ENCODE measurements at regions not wholly inside any gene's neighbourhood (a gene's known extent, or its start where the extent isn't known, plus 50 kb on each side); places are given as distances from the start of the nearest gene placed in this dataset.

GRCh38 chr6:169014211-169015197 is 239.1 kb downstream of the THBS2 start:
- peaks cover 0 to 11% (median 4%) of the 10 kb centered on the region in 3 donors for H3K9me3 ChIP-seq (ENCODE audit: control extremely low read depth in 1 of 3, control insufficient read depth in 2 of 3, insufficient read depth in 1 of 3, low read length in 2 of 3)
- intact Hi-C loops (cut with micrococcal nuclease), result no loop called here
- no peaks in the 10 kb centered on the region for H3K79me2 ChIP-seq (ENCODE audit: control insufficient read depth, insufficient read depth, low read length)
- no peak for TF ChIP-seq EZH2 (IDR thresholded peaks at IDR 0.05; ENCODE audit: borderline replicate concordance, insufficient read depth, low read depth, low read length, poor library complexity, severe bottlenecking)
- no peak for TF ChIP-seq CTCF (IDR thresholded peaks at IDR 0.05)
- H3K36me3 ChIP-seq (replicated peaks in 1 of 2; ENCODE audit: control extremely low read depth in 1 of 2, control insufficient read depth in 1 of 2, extremely low read depth in 1 of 2, insufficient read depth in 2 of 2, low read length in 1 of 2), result no peaks in the 10 kb centered on the region
- no peaks in the 10 kb centered on the region for H3K4me1 ChIP-seq (ENCODE audit: control insufficient read depth in 2 of 2, insufficient read depth in 2 of 2, low read length in 2 of 2)
- H3K27ac ChIP-seq (ENCODE audit: low read length in 2 of 2), result no peak overlapping the region
- ChIA-PET POLR2A (no interaction called here), CTCF (no interaction called here)
- Mint-ChIP-seq H3K27ac (no peak overlapping the region), H3K4me1 (no peaks in the 10 kb centered on the region), H3K4me3 (no peak overlapping the region), H3K27me3 (peaks cover 7% of the 10 kb centered on the region), H3K9me3 (ENCODE audit: insufficient read depth) (peaks cover 11% of the 10 kb centered on the region)
- H3K27me3 ChIP-seq (replicated peaks in 1 of 4; ENCODE audit: control extremely low read depth in 1 of 4, control insufficient read depth in 3 of 4, insufficient read depth in 4 of 4, low read length in 3 of 4), result no peaks in the 10 kb centered on the region
- H2AFZ ChIP-seq (ENCODE audit: insufficient read depth, low read depth, low read length, poor library complexity, severe bottlenecking), result no peak overlapping the region
- no peak overlapping the region for H3K9ac ChIP-seq (ENCODE audit: low read length)
- no peak for ATAC-seq (ENCODE audit: low read depth)
- H3K4me3 ChIP-seq (ENCODE audit: control extremely low read depth in 1 of 5, extremely low read depth in 1 of 5, insufficient read depth in 1 of 5, low read depth in 2 of 5, low read length in 4 of 5), result no peak overlapping the region
- WGBS (ENCODE audit: insufficient coverage), result no CpG with 5 or more reads among the region's 5 CpGs
- H3K4me2 ChIP-seq (replicated peaks; ENCODE audit: low read depth, low read length, poor library complexity, severe bottlenecking), result no peak overlapping the region
- no peaks in the 10 kb centered on the region for H4K20me1 ChIP-seq (ENCODE audit: control insufficient read depth, insufficient read depth, low read length, poor library complexity, severe bottlenecking)
- no peak for DNase-seq

GRCh38 chr6:169009628-169010027 is 244.0 kb downstream of the THBS2 start:
- no peaks in the 10 kb centered on the region for H3K4me1 ChIP-seq (ENCODE audit: control insufficient read depth in 2 of 2, insufficient read depth in 2 of 2, low read length in 2 of 2)
- H3K79me2 ChIP-seq (ENCODE audit: control insufficient read depth, insufficient read depth, low read length), result no peaks in the 10 kb centered on the region
- TF ChIP-seq CTCF (IDR thresholded peaks at IDR 0.05) (no peak), EZH2 (IDR thresholded peaks at IDR 0.05; ENCODE audit: borderline replicate concordance, insufficient read depth, low read depth, low read length, poor library complexity, severe bottlenecking) (no peak)
- no CpG with 5 or more reads among the region's 3 CpGs for WGBS (ENCODE audit: insufficient coverage)
- DNase-seq (no peak), ATAC-seq (ENCODE audit: low read depth) (no peak)
- H3K9ac ChIP-seq (ENCODE audit: low read length), result no peak overlapping the region
- POLR2A ChIA-PET, result no interaction called here
- no peaks in the 10 kb centered on the region for H3K9me3 ChIP-seq (ENCODE audit: control extremely low read depth in 1 of 3, control insufficient read depth in 2 of 3, insufficient read depth in 1 of 3, low read length in 2 of 3)
- intact Hi-C loops (cut with micrococcal nuclease), result no loop called here
- no peaks in the 10 kb centered on the region for H3K27me3 ChIP-seq (replicated peaks in 1 of 4; ENCODE audit: control extremely low read depth in 1 of 4, control insufficient read depth in 3 of 4, insufficient read depth in 4 of 4, low read length in 3 of 4)
- no peak overlapping the region for H3K4me3 ChIP-seq (ENCODE audit: control extremely low read depth in 1 of 5, extremely low read depth in 1 of 5, insufficient read depth in 1 of 5, low read depth in 2 of 5, low read length in 4 of 5)
- no peak overlapping the region for H3K4me3 Mint-ChIP-seq
- H3K4me1 Mint-ChIP-seq, result no peaks in the 10 kb centered on the region
- no peak overlapping the region for H2AFZ ChIP-seq (ENCODE audit: insufficient read depth, low read depth, low read length, poor library complexity, severe bottlenecking)
- no peak overlapping the region for H3K27ac ChIP-seq (ENCODE audit: low read length in 2 of 2)
- no peaks in the 10 kb centered on the region for H4K20me1 ChIP-seq (ENCODE audit: control insufficient read depth, insufficient read depth, low read length, poor library complexity, severe bottlenecking)
- H3K4me2 ChIP-seq (replicated peaks; ENCODE audit: low read depth, low read length, poor library complexity, severe bottlenecking), result no peak overlapping the region
- CTCF ChIA-PET, result no interaction called here
- peaks cover 2% of the 10 kb centered on the region for H3K9me3 Mint-ChIP-seq (ENCODE audit: insufficient read depth)
- no peaks in the 10 kb centered on the region for H3K36me3 ChIP-seq (replicated peaks in 1 of 2; ENCODE audit: control extremely low read depth in 1 of 2, control insufficient read depth in 1 of 2, extremely low read depth in 1 of 2, insufficient read depth in 2 of 2, low read length in 1 of 2)
- H3K27ac Mint-ChIP-seq, result no peak overlapping the region
- H3K27me3 Mint-ChIP-seq, result no peaks in the 10 kb centered on the region

Data from B cell (primary cell).